IMR-90 (cell line): ENCODE measurements at regions not wholly inside any gene's neighbourhood (a gene's known extent, or its start where the extent isn't known, plus 50 kb on each side); places are given as distances from the start of the nearest gene placed in this dataset.

Experiments used
- ATAC-seq: fragments of 200-7000 bp; cut with Tn5 transposase; 2 replicates; pipeline ENCODE4 v1.9.1; 2020; ENCODE audit warnings: low read depth, mild to moderate bottlenecking, moderate library complexity
- BruUV-seq: library from RNA; stranded (reverse); fragments of 400-500 nt; replicated peaks from 2 replicates; lab custom pipeline; 2021; lab: Mats Ljungman, UMichigan
- CTCF ChIA-PET: fragments of 300-600 bp; formaldehyde crosslinking; extraction: SDS; loops from one replicate; lab custom pipeline; 2021; ENCODE audit warnings: antibody characterized with exemption; lab: Yijun Ruan, JAX
- POLR2A ChIA-PET: fragments of 300-600 bp; sonication (Branson Sonifier 250); formaldehyde crosslinking; loops from one replicate; lab custom pipeline; 2022; ENCODE audit warnings: antibody characterized with exemption; ENCODE audit not compliant: unreplicated experiment; lab: Charles Lee
- DNase-seq: peaks from one replicate; pipeline ENCODE4 v3.0.0; 2013
- H2AFZ ChIP-seq: replicated peaks from 2 replicates; pipeline ENCODE3; 2013; ENCODE audit warnings: low read length, mild to moderate bottlenecking; ENCODE audit not compliant: poor library complexity
- H2AK5ac ChIP-seq: 2 replicates; pipeline ENCODE4 v1.6.1; 2013; ENCODE audit warnings: low read depth, low read length, inconsistent platforms
- H2AK9ac ChIP-seq: replicated peaks from 2 replicates; pipeline ENCODE3; 2013; ENCODE audit warnings: mild to moderate bottlenecking, low read depth, low read length, moderate library complexity; ENCODE audit not compliant: poor library complexity
- H2BK120ac ChIP-seq: 2 replicates; pipeline ENCODE4 v1.6.1; 2013; ENCODE audit warnings: low read depth, low read length, inconsistent platforms
- H2BK15ac ChIP-seq: 3 replicates; pipeline ENCODE4 v1.6.1; 2013; ENCODE audit warnings: low read depth, low read length, inconsistent platforms
- H2BK20ac ChIP-seq: 2 replicates; pipeline ENCODE4 v1.6.1; 2013; ENCODE audit warnings: low read depth, mild to moderate bottlenecking, inconsistent platforms, low read length, moderate library complexity
- H2BK5ac ChIP-seq: 2 replicates; pipeline ENCODE4 v1.6.1; 2013; ENCODE audit warnings: mild to moderate bottlenecking, low read depth, low read length, inconsistent platforms; ENCODE audit not compliant: poor library complexity, severe bottlenecking
- H3K14ac ChIP-seq: replicated peaks from 2 replicates; pipeline ENCODE4 v1.6.1; 2013; ENCODE audit warnings: low read depth, low read length, inconsistent platforms
- H3K18ac ChIP-seq: 2 replicates; pipeline ENCODE4 v1.6.1; 2013; ENCODE audit warnings: low read depth, low read length, control low read depth
- H3K23ac ChIP-seq: 2 replicates; pipeline ENCODE4 v1.6.1; 2013; ENCODE audit warnings: low read depth, low read length, inconsistent platforms
- H3K27ac ChIP-seq: 2 replicates; pipeline ENCODE4 v1.5.1; 2013; ENCODE audit warnings: mild to moderate bottlenecking, control low read depth, low read length; ENCODE audit not compliant: insufficient read depth
- H3K27me3 ChIP-seq: 2 replicates; pipeline ENCODE4 v1.6.1; 2013; ENCODE audit warnings: low read length; ENCODE audit not compliant: control insufficient read depth, insufficient read depth
- H3K36me3 ChIP-seq: 2 replicates; pipeline ENCODE4 v1.6.1; 2013; ENCODE audit warnings: low read length, mixed read lengths; ENCODE audit not compliant: control insufficient read depth, insufficient read depth
- H3K4ac ChIP-seq: 2 replicates; pipeline ENCODE4 v1.6.1; 2013; ENCODE audit warnings: low read depth, low read length, inconsistent platforms
- H3K4me1 ChIP-seq: 2 replicates; pipeline ENCODE4 v1.6.1; 2013; ENCODE audit warnings: low read length, mixed read lengths; ENCODE audit not compliant: control insufficient read depth, insufficient read depth
- H3K4me2 ChIP-seq: 2 replicates; pipeline ENCODE4 v1.6.1; 2013; ENCODE audit warnings: low read depth, mild to moderate bottlenecking, control low read depth, low read length, moderate library complexity
- H3K4me3 ChIP-seq: 2 replicates; pipeline ENCODE4 v1.5.1; 2013; ENCODE audit warnings: low read depth, mild to moderate bottlenecking, control low read depth, low read length, moderate library complexity; ENCODE audit not compliant: insufficient read depth
- H3K56ac ChIP-seq: 2 replicates; pipeline ENCODE4 v1.6.1; 2013; ENCODE audit warnings: low read length, inconsistent platforms; ENCODE audit not compliant: insufficient read depth; ENCODE audit errors: extremely low read depth
- H3K79me1 ChIP-seq, 2 experiments: 2 replicates each; pipeline ENCODE4 v1.6.1; 2013; ENCODE audit warnings: low read length in 2 of 2, inconsistent platforms in 1 of 2, low read depth in 1 of 2
- H3K9ac ChIP-seq: 2 replicates; pipeline ENCODE4 v1.6.1; 2013; ENCODE audit warnings: low read depth, low read length, control low read depth
- H3K9me1 ChIP-seq: 2 replicates; pipeline ENCODE4 v1.6.1; 2013; ENCODE audit warnings: low read length, inconsistent platforms; ENCODE audit not compliant: insufficient read depth
- H3K9me3 ChIP-seq: 2 replicates; pipeline ENCODE4 v1.6.1; 2013; ENCODE audit warnings: low read length; ENCODE audit not compliant: control insufficient read depth, insufficient read depth
- H4K20me1 ChIP-seq: 2 replicates; pipeline ENCODE4 v1.6.1; 2013; ENCODE audit warnings: low read length, inconsistent platforms; ENCODE audit not compliant: insufficient read depth
- H4K5ac ChIP-seq: 2 replicates; pipeline ENCODE4 v1.6.1; 2013; ENCODE audit warnings: mild to moderate bottlenecking, low read depth, low read length, control low read depth
- H4K8ac ChIP-seq, 2 experiments: 2 replicates each; pipeline ENCODE4 v1.6.1; 2013; ENCODE audit warnings: low read depth in 2 of 2, low read length in 2 of 2, control low read depth in 1 of 2, inconsistent platforms in 1 of 2
- H4K91ac ChIP-seq: 2 replicates; pipeline ENCODE4 v1.6.1; 2013; ENCODE audit warnings: low read depth, low read length, inconsistent platforms; ENCODE audit not compliant: insufficient read depth
- CHD1 ChIP-seq: IDR thresholded peaks from 2 replicates; pipeline ENCODE4 v1.6.1; 2012; ENCODE audit warnings: low read depth, low read length, improper control_type of control experiment
- FOS ChIP-seq: fragments of 150-350 bp; IDR thresholded peaks from 2 replicates; pipeline ENCODE4 v1.6.1; 2016; ENCODE audit warnings: low read depth, low read length
- MAZ ChIP-seq: IDR thresholded peaks from 2 replicates; pipeline ENCODE4 v1.6.1; 2012; ENCODE audit warnings: low read depth, mild to moderate bottlenecking, low read length, improper control_type of control experiment, moderate library complexity, borderline replicate concordance
- MXI1 ChIP-seq: IDR thresholded peaks from 2 replicates; pipeline ENCODE4 v1.6.1; 2012; ENCODE audit warnings: low read depth, mild to moderate bottlenecking, low read length, moderate library complexity, borderline replicate concordance
- NFE2L2 ChIP-seq: fragments of 150-350 bp; IDR thresholded peaks from 2 replicates; pipeline ENCODE4 v1.6.1; 2016; ENCODE audit warnings: low read depth, mild to moderate bottlenecking, low read length
- RAD21 ChIP-seq: IDR thresholded peaks from 2 replicates; pipeline ENCODE4 v1.6.1; 2012; ENCODE audit warnings: low read length, improper control_type of control experiment
- SMC3 ChIP-seq: fragments of 150-350 bp; IDR thresholded peaks from 2 replicates; pipeline ENCODE4 v1.6.1; 2016; ENCODE audit warnings: low read depth, mild to moderate bottlenecking, antibody characterized with exemption, low read length, moderate library complexity
- WGBS, 2 experiments: methylation state at CpG; one replicate each; pipeline versions ENCODE4 v1.1.5 to v1.1.7; 2013; ENCODE audit warnings: missing lambda C conversion rate in 2 of 2; ENCODE audit not compliant: insufficient read length in 1 of 2; ENCODE audit errors: extremely low coverage in 2 of 2; 5-methylcytosine and 5-hydroxymethylcytosine counted together
- dilution Hi-C: fragments of 300-500 bp; cut with HindIII; formaldehyde crosslinking; loops from one replicate; pipeline ENCODE4 v1.14.3; 2018; ENCODE audit warnings: low sequenced_read_pairs; ENCODE audit not compliant: unreplicated experiment
- in situ Hi-C: fragments of 300-500 bp; cut with MboI; formaldehyde crosslinking; loops from 3 replicates; pipeline ENCODE4 v1.14.3; 2019; ENCODE audit warnings: low sequenced_read_pairs, inconsistent platforms, mixed read lengths
- intact Hi-C: fragments of 100-400 bp; cut with micrococcal nuclease; formaldehyde crosslinking; loops from 2 replicates; pipeline ENCODE4 v1.10.0; 2022

- TF ChIP-seq RAD21 (no peak), FOS (no peak), MAZ (no peak), CHD1 (no peak), NFE2L2 (no peak), SMC3 (no peak), MXI1 (no peak)
- H4K20me1 ChIP-seq = peaks cover 5% of the 10 kb centered on the region; the same call in 1 of the 2 replicates
- ATAC-seq (no peak), DNase-seq (no peak)
- in situ Hi-C loops (no loop called here), dilution Hi-C loops (no loop called here), intact Hi-C loops (loop anchor here (5.0 to 10.0 kb wide), 3 partner anchors 119 to 284 kb away; partner anchors contain the start of gene ZMIZ1)
- H3K36me3 ChIP-seq = no peaks in the 10 kb centered on the region
- H3K4me2 ChIP-seq = no peak overlapping the region
- H2BK120ac ChIP-seq = peak overlapping the region; percentile 38; the same call in 1 of the 2 replicates
- peak overlapping the region; percentile 2; the same call in 1 of the 2 replicates for H3K14ac ChIP-seq
- no peak overlapping the region for H3K27ac ChIP-seq
- H3K56ac ChIP-seq = no peak overlapping the region
- CTCF ChIA-PET = no interaction called here
- H3K9me1 ChIP-seq = peaks cover 36% of the 10 kb centered on the region
- no peaks in the 10 kb centered on the region for H3K9me3 ChIP-seq
- H4K91ac ChIP-seq = 0 out of 2 replicates have a peak overlapping the region, but pooled peaks have one; percentile 5
- no peaks in the 10 kb centered on the region for H3K79me1 ChIP-seq
- H3K23ac ChIP-seq = no peak overlapping the region
- POLR2A ChIA-PET = no interaction called here
- H2BK5ac ChIP-seq = no peak overlapping the region
- H4K5ac ChIP-seq = no peak overlapping the region
- no TSS peak for BruUV-seq
- no peak overlapping the region; the same call in 1 of the 2 replicates for H2BK20ac ChIP-seq
- no peak overlapping the region for H2AFZ ChIP-seq
- peak overlapping the region; percentile 32; the same call in 1 of the 2 replicates for H3K4ac ChIP-seq
- H3K27me3 ChIP-seq = peaks cover 3% of the 10 kb centered on the region
- peak overlapping the region; percentile 57; the same call in 1 of the 2 replicates for H2AK5ac ChIP-seq
- H3K9ac ChIP-seq = no peak overlapping the region
- no peak overlapping the region for H2AK9ac ChIP-seq
- no peak overlapping the region for H2BK15ac ChIP-seq
- H3K4me3 ChIP-seq = no peak overlapping the region
- H4K8ac ChIP-seq = no peak overlapping the region
- peaks cover 43% of the 10 kb centered on the region for H3K4me1 ChIP-seq
- no peak overlapping the region; the same call in 1 of the 2 replicates for H3K18ac ChIP-seq
- WGBS, 2 experiments = 86% methylated on average over 3 of the region's 6 CpGs; no CpG with 5 or more reads in 1 of the 2 experiments
These were observed 120.1 kb upstream of the ZMIZ1 start for GRCh38 chr10:78948621-78949030.
